Upper lobe of right lung (tissue), 1 donor: ENCODE measurements at regions not wholly inside any gene's neighbourhood (a gene's known extent, or its start where the extent isn't known, plus 50 kb on each side); places are given as distances from the start of the nearest gene placed in this dataset.

Experiments
- ATAC-seq: fragments of 200-7000 bp; cut with Tn5 transposase; one replicate; pipeline ENCODE4 v1.9.1; 2020; ENCODE audit warnings: mild to moderate bottlenecking, moderate library complexity
- DNase-seq: peaks from one replicate; pipeline ENCODE4 v3.0.0-alpha.2; 2020
- H3K27ac ChIP-seq: fragments of 200-600 bp; one replicate; pipeline ENCODE4 v1.8.0; 2022
- H3K27me3 ChIP-seq: fragments of 200-600 bp; one replicate; pipeline ENCODE4 v1.8.0; 2022; ENCODE audit warnings: mild to moderate bottlenecking
- H3K36me3 ChIP-seq: fragments of 200-600 bp; one replicate; pipeline ENCODE4 v1.8.0; 2022
- H3K4me1 ChIP-seq: fragments of 200-600 bp; one replicate; pipeline ENCODE4 v1.8.0; 2022
- H3K4me3 ChIP-seq: fragments of 200-600 bp; one replicate; pipeline ENCODE4 v1.8.0; 2022; ENCODE audit warnings: mild to moderate bottlenecking
- H3K9me3 ChIP-seq: fragments of 200-600 bp; one replicate; pipeline ENCODE4 v1.8.0; 2022
- intact Hi-C: fragments of 100-400 bp; cut with DNase I; formaldehyde crosslinking; loops from one replicate; pipeline ENCODE4 v1.11.0; 2022
- TF ChIP-seq, protein P1 (sequence below): fragments of 200-600 bp; IDR thresholded peaks from one replicate; pipeline ENCODE4 v1.8.0; 2022; ENCODE audit warnings: antibody characterized with exemption
- donor health status: DM: no; HTN: yes; CAD: no; lungs with severe emphysema.

DNA sequence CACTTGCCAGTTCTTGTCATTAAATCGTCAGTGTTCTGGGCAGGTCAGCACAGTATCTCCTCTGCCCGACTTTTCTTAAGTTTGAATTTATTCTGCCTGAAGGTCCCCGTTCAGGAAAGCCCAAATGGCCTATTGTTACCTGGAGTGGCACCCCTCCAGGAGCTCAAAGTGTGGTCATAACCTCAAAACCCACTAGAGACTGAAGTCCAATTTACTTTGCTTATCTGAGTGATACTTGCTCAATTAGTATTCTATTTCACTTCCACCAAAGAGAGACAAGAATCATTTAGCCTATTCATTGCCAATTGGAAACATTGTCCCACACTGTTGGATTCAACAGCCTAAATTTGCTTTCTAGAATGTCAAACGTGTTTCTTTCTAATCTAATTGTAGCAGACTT lies 375.3 kb downstream of the LNPK start:
- intact Hi-C loops: no loop called here

DNA sequence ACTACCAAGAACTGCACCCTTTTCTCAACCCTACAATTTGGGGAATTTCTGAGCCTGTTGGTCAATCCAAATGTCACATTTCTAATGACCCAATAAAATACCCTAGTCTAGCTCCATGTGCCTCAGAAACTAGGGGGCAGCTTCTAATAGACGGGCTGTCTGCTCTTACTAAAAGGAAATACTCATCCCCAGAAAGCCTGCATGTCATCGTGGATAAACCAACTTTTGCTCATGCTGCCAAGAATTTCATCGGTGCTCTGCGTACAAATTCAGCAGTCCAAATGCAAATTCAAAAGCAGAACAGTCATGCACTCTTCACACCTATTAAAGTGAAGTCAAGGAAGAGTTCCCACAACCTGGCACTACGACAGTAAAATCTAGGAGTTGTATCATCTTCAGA lies 377.3 kb downstream of the LNPK start:
- TF ChIP-seq, protein P1, sequence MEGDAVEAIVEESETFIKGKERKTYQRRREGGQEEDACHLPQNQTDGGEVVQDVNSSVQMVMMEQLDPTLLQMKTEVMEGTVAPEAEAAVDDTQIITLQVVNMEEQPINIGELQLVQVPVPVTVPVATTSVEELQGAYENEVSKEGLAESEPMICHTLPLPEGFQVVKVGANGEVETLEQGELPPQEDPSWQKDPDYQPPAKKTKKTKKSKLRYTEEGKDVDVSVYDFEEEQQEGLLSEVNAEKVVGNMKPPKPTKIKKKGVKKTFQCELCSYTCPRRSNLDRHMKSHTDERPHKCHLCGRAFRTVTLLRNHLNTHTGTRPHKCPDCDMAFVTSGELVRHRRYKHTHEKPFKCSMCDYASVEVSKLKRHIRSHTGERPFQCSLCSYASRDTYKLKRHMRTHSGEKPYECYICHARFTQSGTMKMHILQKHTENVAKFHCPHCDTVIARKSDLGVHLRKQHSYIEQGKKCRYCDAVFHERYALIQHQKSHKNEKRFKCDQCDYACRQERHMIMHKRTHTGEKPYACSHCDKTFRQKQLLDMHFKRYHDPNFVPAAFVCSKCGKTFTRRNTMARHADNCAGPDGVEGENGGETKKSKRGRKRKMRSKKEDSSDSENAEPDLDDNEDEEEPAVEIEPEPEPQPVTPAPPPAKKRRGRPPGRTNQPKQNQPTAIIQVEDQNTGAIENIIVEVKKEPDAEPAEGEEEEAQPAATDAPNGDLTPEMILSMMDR: no peak
- no peaks in the 10 kb centered on the region for H3K36me3 ChIP-seq
- intact Hi-C loops: no loop called here
- H3K4me3 ChIP-seq: no peak overlapping the region
- H3K4me1 ChIP-seq: no peaks in the 10 kb centered on the region
- H3K27ac ChIP-seq: no peak overlapping the region
- H3K9me3 ChIP-seq: no peaks in the 10 kb centered on the region
- DNase-seq (no peak), ATAC-seq (no peak)
- no peaks in the 10 kb centered on the region for H3K27me3 ChIP-seq

More for the DNA sequence above, 375.3 kb downstream of the LNPK start:
- H3K27ac ChIP-seq: no peak overlapping the region
- ATAC-seq (no peak), DNase-seq (no peak)
- H3K4me1 ChIP-seq: no peaks in the 10 kb centered on the region
- TF ChIP-seq, protein P1: no peak
- no peaks in the 10 kb centered on the region for H3K27me3 ChIP-seq
- no peaks in the 10 kb centered on the region for H3K36me3 ChIP-seq
- H3K9me3 ChIP-seq: no peaks in the 10 kb centered on the region
- no peak overlapping the region for H3K4me3 ChIP-seq

DNA sequence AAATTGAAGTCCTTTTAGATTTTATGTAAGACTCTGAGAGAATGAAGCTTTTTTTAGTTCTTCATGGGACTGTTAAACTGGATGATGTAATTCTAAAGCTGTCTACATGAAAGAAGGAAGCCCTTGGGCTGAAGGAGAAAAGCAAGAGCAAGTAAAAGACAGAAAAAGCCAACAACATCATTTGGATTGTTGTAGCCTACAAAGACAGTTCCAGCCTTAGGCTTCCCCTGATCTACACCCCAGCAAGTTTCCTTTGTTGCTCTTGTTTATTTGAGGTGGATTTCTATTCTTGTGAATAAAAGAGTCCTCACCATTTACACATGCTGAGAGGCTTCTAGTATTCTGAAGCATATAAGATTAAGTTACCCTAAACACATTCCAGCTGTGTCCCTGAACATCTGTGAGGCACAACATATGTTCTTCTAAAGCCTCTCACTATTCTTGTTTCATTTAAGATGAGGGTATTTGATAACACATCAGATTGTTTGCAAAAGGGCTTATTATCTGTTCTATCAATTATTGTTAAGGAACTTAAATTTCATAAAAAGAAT lies 377.8 kb downstream of the LNPK start:
- ATAC-seq (no peak), DNase-seq (no peak)
- intact Hi-C loops: no loop called here
- TF ChIP-seq, protein P1: no peak
- Histone ChIP-seq H3K9me3 (no peaks in the 10 kb centered on the region), H3K27ac (no peak overlapping the region), H3K4me3 (no peak overlapping the region), H3K4me1 (no peaks in the 10 kb centered on the region), H3K36me3 (no peaks in the 10 kb centered on the region), H3K27me3 (no peaks in the 10 kb centered on the region)

DNA sequence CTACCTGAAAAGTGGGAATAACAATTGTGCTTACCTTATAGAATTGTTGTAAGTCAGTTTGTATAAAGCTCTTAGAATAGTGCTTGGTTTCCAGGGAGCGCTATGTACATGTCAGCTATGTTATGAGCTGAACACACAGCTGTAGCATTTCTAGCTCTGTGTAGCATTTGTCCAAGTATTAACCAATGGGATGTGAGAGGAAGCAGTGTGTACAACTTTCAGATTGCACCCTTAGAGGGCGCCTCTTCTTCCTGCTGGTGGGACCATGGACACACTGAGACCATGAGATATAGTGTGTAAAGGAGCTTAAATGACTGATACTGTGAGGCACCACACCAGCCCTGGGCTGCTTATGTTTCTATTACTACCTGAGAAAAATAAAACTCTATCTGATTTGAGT lies 380.2 kb downstream of the LNPK start:
- Histone ChIP-seq H3K4me3 (no peak overlapping the region), H3K27ac (no peak overlapping the region), H3K27me3 (no peaks in the 10 kb centered on the region), H3K36me3 (no peaks in the 10 kb centered on the region), H3K9me3 (no peaks in the 10 kb centered on the region), H3K4me1 (no peaks in the 10 kb centered on the region)
- intact Hi-C loops: no loop called here
- DNase-seq (no peak), ATAC-seq (no peak)
- TF ChIP-seq, protein P1: no peak

DNA sequence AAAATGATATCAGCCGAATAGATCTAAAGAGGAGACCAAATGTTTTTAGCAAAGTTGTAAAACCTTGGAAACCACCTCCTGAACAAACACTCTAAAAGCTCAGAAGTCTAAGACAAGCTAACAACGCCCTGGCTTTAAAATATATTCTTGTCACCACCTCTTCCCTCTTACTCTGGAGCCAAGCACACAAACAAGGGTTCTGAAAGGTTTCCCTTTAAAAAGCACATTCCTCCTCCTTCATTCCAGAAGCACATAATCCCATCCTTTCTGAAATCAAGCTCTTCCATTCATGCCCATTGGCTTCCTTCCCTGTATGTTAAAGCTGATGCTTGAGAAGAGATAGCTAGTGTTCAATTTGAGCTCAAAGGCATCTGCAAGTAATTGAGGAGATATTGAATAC lies 382.0 kb downstream of the LNPK start:
- no peak overlapping the region for H3K4me3 ChIP-seq
- ATAC-seq: no peak
- no peak overlapping the region for H3K27ac ChIP-seq
- intact Hi-C loops: no loop called here
- H3K9me3 ChIP-seq: no peaks in the 10 kb centered on the region
- no peaks in the 10 kb centered on the region for H3K36me3 ChIP-seq
- no peak for DNase-seq
- H3K27me3 ChIP-seq: no peaks in the 10 kb centered on the region
- TF ChIP-seq, protein P1: no peak
- H3K4me1 ChIP-seq: no peaks in the 10 kb centered on the region
